Muscle of arm (tissue), 1 donor: ENCODE measurements at regions not wholly inside any gene's neighbourhood (a gene's known extent, or its start where the extent isn't known, plus 50 kb on each side); places are given as distances from the start of the nearest gene placed in this dataset.

Experiments used
- DNase-seq: peaks from one replicate; pipeline ENCODE4 v3.0.0-alpha.2; 2013

- DNase-seq, result no peak
Measured at GRCh38 chr5:24368115-24368514, 276.7 kb downstream of the CDH10 start.

- DNase-seq, result no peak
Measured at GRCh38 chr5:24376210-24376609, 268.6 kb downstream of the CDH10 start.

- no peak for DNase-seq
Measured at GRCh38 chr5:24376616-24377015, 268.2 kb downstream of the CDH10 start.

- DNase-seq, result peak; percentile 6
Measured at GRCh38 chr5:24381861-24382489, 262.8 kb downstream of the CDH10 start.

GRCh38 chr5:24385070-24385469, 259.7 kb downstream of the CDH10 start:
- no peak for DNase-seq

GRCh38 chr5:24385617-24386016, 259.2 kb downstream of the CDH10 start:
- no peak for DNase-seq

GRCh38 chr5:24388448-24388847, 256.3 kb downstream of the CDH10 start:
- no peak for DNase-seq

- DNase-seq, result no peak
Measured at GRCh38 chr5:24389968-24390367, 254.8 kb downstream of the CDH10 start.

GRCh38 chr5:24391816-24392215, 253.0 kb downstream of the CDH10 start:
- no peak for DNase-seq

GRCh38 chr5:24397601-24398000, 247.2 kb downstream of the CDH10 start:
- no peak for DNase-seq

- no peak for DNase-seq
Measured at GRCh38 chr5:24401773-24402172, 243.0 kb downstream of the CDH10 start.

GRCh38 chr5:24407466-24407865, 237.3 kb downstream of the CDH10 start:
- DNase-seq, result no peak

GRCh38 chr5:24428345-24428744, 216.4 kb downstream of the CDH10 start:
- no peak for DNase-seq

- DNase-seq, result no peak
Measured at GRCh38 chr5:24433555-24433954, 211.2 kb downstream of the CDH10 start.
